ENCODE measurements at regions not wholly inside any gene's neighbourhood (a gene's known extent, or its start where the extent isn't known, plus 50 kb on each side); places are given as distances from the start of the nearest gene placed in this dataset.

DNA sequence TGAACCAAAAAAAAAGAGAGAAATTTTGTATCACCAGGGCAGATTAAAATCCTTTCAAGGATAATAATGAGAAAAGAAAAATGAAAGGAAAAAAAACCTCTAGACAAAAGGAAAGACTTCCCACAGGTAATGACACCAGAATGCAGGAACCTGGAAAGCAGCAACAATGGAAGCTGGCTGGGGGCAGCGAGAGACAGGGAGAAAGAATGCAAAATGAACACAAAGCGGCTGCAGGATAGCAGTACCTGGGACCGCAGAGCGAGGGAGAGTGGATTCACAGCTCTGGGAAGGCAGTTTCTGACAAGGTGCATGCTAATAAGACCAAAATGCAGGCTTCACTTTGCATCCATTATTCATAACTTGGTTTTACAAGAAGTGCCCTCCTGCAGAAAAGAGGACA is 349.0 kb downstream of the SIPA1L2 start:
- intact Hi-C loops (cut with DNase I) = no loop called here
- no peak for TF ChIP-seq POLR2AphosphoS5 (IDR thresholded peaks at IDR 0.05)
- TF ChIP-seq EP300 (IDR thresholded peaks at IDR 0.05) = no peak
- TF ChIP-seq, protein P1, sequence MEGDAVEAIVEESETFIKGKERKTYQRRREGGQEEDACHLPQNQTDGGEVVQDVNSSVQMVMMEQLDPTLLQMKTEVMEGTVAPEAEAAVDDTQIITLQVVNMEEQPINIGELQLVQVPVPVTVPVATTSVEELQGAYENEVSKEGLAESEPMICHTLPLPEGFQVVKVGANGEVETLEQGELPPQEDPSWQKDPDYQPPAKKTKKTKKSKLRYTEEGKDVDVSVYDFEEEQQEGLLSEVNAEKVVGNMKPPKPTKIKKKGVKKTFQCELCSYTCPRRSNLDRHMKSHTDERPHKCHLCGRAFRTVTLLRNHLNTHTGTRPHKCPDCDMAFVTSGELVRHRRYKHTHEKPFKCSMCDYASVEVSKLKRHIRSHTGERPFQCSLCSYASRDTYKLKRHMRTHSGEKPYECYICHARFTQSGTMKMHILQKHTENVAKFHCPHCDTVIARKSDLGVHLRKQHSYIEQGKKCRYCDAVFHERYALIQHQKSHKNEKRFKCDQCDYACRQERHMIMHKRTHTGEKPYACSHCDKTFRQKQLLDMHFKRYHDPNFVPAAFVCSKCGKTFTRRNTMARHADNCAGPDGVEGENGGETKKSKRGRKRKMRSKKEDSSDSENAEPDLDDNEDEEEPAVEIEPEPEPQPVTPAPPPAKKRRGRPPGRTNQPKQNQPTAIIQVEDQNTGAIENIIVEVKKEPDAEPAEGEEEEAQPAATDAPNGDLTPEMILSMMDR (IDR thresholded peaks at IDR 0.05) = no peak
- TF ChIP-seq POLR2A (IDR thresholded peaks at IDR 0.05; ENCODE audit: low read depth) = no peak
- Histone ChIP-seq H3K4me3 (no peak overlapping the region), H3K27ac (replicated peaks in 1 of 4) (no peak overlapping the region), H3K9me3 (no peaks in the 10 kb centered on the region), H3K36me3 (no peaks in the 10 kb centered on the region), H3K4me1 (no peaks in the 10 kb centered on the region), H3K27me3 (no peaks in the 10 kb centered on the region)
- no peak for DNase-seq (ENCODE audit: extremely low spot score)
- 82% methylated on average over 4 of the region's 4 CpGs for WGBS

DNA sequence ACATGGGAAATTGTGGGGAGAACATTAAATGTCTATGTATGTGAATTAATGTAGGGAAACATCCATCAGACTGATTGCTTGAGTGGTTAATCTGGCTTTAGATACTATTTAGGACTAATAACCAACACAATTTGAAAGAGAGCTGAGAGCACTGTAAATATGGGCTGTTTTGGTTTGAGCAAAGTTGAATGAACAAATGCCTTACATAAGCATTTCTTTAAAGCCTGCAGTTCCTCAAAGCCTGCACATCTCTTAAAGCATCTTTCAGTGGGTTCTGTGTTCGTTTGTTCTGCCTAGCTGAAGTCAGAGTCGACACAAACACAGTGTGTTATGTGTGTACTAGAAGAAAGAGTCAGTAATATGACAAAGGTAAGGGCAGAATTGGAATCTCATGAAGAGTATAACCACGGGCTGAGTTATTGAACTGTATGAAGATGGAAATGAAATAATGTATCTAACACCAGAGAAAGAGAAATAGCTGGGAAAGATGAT is 350.0 kb downstream of the SIPA1L2 start:
- no peaks in the 10 kb centered on the region for H3K9me3 ChIP-seq
- H3K27me3 ChIP-seq = no peaks in the 10 kb centered on the region
- WGBS = 88% methylated on average over 3 of the region's 3 CpGs
- intact Hi-C loops (cut with DNase I) = no loop called here
- H3K4me1 ChIP-seq = no peaks in the 10 kb centered on the region
- TF ChIP-seq, protein P1 (IDR thresholded peaks at IDR 0.05) = no peak
- TF ChIP-seq EP300 (IDR thresholded peaks at IDR 0.05) (no peak), POLR2AphosphoS5 (IDR thresholded peaks at IDR 0.05) (no peak), POLR2A (IDR thresholded peaks at IDR 0.05; ENCODE audit: low read depth) (no peak)
- no peaks in the 10 kb centered on the region for H3K36me3 ChIP-seq
- no peak overlapping the region for H3K4me3 ChIP-seq
- no peak for DNase-seq (ENCODE audit: extremely low spot score)
- H3K27ac ChIP-seq (replicated peaks in 1 of 4) = no peak overlapping the region

DNA sequence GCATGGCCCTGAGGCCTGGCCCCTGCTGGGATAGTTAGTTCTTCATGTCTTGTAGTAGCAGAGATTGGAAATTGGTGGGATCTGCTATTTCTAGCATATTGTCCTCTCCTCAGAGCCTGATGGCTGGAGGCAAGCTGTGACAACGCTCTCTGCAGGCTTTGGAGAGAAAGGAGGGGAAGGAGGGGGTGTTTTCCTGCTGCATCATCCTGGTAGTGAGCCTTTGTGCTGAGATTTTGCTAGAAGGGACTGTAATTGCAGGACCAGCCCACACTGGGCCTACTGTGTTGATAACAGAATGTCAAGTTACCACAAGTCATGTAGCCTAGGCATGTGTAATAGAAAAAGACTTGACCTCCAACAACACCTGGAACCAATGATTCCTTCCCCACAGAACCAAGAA is 351.0 kb downstream of the SIPA1L2 start:
- Histone ChIP-seq H3K36me3 (no peaks in the 10 kb centered on the region), H3K4me3 (no peak overlapping the region), H3K9me3 (no peaks in the 10 kb centered on the region), H3K27me3 (no peaks in the 10 kb centered on the region), H3K27ac (replicated peaks in 1 of 4) (no peak overlapping the region), H3K4me1 (no peaks in the 10 kb centered on the region)
- DNase-seq (ENCODE audit: extremely low spot score) = peak; percentile 45
- 92% methylated on average over 1 of the region's 1 CpG for WGBS
- intact Hi-C loops (cut with DNase I) = no loop called here
- TF ChIP-seq, protein P1 (IDR thresholded peaks at IDR 0.05) = no peak
- TF ChIP-seq POLR2AphosphoS5 (IDR thresholded peaks at IDR 0.05) = no peak

DNA sequence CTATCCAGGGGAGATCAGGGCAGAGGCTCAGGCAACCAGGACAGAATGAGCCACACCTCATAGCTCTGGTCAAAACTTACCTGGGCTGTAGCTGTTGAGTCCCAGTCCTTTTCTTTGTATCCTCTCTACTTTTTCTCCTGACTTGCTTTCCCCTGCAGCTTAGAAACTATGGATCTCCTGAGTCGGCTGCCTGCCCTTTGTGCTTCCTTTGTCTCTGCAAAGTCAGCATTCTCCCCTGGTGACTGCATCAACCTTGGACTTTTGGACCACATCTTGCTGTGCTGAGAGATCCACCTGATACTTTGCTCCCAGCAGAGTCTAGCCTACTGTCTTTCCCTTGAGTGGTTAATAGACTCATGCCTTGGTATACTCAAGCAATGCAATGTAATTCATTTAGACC is 353.3 kb downstream of the SIPA1L2 start:
- Histone ChIP-seq H3K9me3 (no peaks in the 10 kb centered on the region), H3K36me3 (no peaks in the 10 kb centered on the region), H3K4me3 (no peak overlapping the region), H3K4me1 (peaks cover 0 to 10% (median 2%) of the 10 kb centered on the region in 4 donors), H3K27ac (replicated peaks in 1 of 4) (no peak overlapping the region), H3K27me3 (no peaks in the 10 kb centered on the region)
- DNase-seq (ENCODE audit: extremely low spot score) = peak; percentile 34
- 82% methylated on average over 1 of the region's 1 CpG for WGBS
- intact Hi-C loops (cut with DNase I) = no loop called here
- TF ChIP-seq, protein P1 (IDR thresholded peaks at IDR 0.05) = no peak
- no peak for TF ChIP-seq POLR2AphosphoS5 (IDR thresholded peaks at IDR 0.05)
- TF ChIP-seq EP300 (IDR thresholded peaks at IDR 0.05) = no peak
- no peak for TF ChIP-seq POLR2A (IDR thresholded peaks at IDR 0.05; ENCODE audit: low read depth)

DNA sequence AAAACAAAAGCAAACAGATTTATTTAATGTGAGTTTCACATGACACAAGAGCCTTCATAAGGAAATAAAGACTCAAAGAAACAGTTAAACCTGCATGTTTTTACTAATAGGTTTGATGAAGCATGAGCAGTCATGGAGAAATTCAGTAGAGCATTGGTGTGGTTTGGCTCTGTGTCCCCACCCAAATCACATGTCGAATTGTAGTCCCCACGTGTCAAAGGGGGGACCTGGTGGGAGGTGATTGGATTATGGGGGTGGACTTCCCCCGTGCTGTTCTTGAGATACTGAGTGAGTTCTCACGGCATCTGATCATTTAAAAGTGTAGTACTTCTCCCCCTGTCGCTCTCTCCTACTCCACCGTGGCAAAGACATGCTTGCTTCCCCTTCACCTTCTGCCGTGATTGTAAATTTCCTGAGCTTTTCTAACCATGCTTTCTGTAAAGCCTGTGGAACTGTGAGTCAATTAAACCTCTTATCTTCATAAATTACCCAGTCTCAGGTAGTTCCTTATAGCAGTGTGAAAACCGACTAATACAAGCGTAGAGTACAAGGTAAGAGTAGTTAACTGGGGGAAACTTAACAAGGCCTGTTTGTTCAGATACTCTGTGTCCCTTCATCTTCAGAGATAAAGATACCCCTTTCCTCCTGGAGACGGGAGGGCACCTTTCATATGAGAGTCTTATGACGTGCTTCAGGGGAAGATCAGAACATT is 354.8 kb downstream of the SIPA1L2 start:
- DNase-seq (ENCODE audit: extremely low spot score) = no peak
- 95% methylated on average over 11 of the region's 11 CpGs for WGBS
- TF ChIP-seq, protein P1 (IDR thresholded peaks at IDR 0.05) = no peak
- no peak for TF ChIP-seq POLR2A (IDR thresholded peaks at IDR 0.05; ENCODE audit: low read depth)
- TF ChIP-seq POLR2AphosphoS5 (IDR thresholded peaks at IDR 0.05) = no peak
- TF ChIP-seq EP300 (IDR thresholded peaks at IDR 0.05) = no peak
- no peaks in the 10 kb centered on the region for H3K9me3 ChIP-seq
- no peak overlapping the region for H3K27ac ChIP-seq (replicated peaks in 1 of 4)
- no peak overlapping the region for H3K4me3 ChIP-seq
- H3K4me1 ChIP-seq = peaks cover 0 to 10% (median 2%) of the 10 kb centered on the region in 4 donors
- H3K27me3 ChIP-seq = no peaks in the 10 kb centered on the region
- no peaks in the 10 kb centered on the region for H3K36me3 ChIP-seq
- intact Hi-C loops (cut with DNase I) = no loop called here

All from esophagus muscularis mucosa (tissue), 4 donors.